HG03066 (cell line): ENCODE measurements at regions not wholly inside any gene's neighbourhood (a gene's known extent, or its start where the extent isn't known, plus 50 kb on each side); places are given as distances from the start of the nearest gene placed in this dataset.

Experiments used
- ATAC-seq: cut with Tn5 transposase; IDR thresholded peaks from one replicate; pipeline ENCODE4 v1.9.1; 2021; ENCODE audit warnings: low read depth; ENCODE audit not compliant: unreplicated experiment

DNA sequence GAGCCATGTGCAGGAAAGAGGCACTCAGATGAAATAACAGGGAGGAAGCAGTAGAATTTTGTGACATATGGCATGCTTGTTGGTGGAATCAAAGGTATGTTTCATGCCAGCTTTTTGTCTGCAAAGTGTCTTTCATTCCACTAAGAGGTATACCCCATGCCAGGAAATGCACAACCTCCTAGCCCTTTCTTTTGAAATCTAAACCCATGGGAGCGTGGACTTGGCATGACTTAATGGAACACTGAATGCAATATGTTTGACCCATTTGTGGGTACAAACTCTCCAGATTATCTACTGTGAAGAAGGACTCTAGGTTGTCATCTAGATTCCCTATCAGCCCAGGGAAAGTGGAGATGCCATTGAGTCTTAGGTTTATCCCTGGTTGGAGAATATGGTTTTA, 338.3 kb upstream of the TEX13C start:
- ATAC-seq = no peak

- no peak for ATAC-seq
Observed at GRCh38 chrX:124984140-124984813, 335.4 kb upstream of the TEX13C start.

- no peak for ATAC-seq
Observed at GRCh38 chrX:124986284-124986683, 333.4 kb upstream of the TEX13C start.

- no peak for ATAC-seq
Observed at GRCh38 chrX:124993735-124994134, 325.9 kb upstream of the TEX13C start.

GRCh38 chrX:124994404-124994803, 325.3 kb upstream of the TEX13C start:
- no peak for ATAC-seq

- no peak for ATAC-seq
Observed at GRCh38 chrX:125003746-125004446, 315.8 kb upstream of the TEX13C start.

- ATAC-seq = no peak
Observed at GRCh38 chrX:125004799-125005198, 314.9 kb upstream of the TEX13C start.

GRCh38 chrX:125005863-125006262, 313.8 kb upstream of the TEX13C start:
- no peak for ATAC-seq

DNA sequence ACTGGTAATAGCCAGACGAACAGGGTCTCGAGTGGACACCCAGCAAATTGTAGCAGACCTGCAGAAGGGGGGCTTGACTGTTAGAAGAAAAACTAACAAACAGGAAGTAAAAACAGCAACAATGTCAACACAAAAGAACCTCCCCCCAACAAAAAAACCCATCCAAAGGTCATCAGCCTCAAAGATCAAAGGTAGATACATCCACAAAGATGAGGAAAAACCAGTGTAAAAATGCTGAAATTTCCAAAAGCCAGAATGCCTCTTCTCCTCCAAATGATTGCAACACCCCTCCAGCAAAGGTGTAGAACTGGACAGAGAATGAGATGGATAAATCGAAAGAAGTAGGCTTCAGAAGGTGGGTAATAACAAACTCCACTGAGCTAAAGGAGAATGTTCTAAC, 313.0 kb upstream of the TEX13C start:
- ATAC-seq = no peak

DNA sequence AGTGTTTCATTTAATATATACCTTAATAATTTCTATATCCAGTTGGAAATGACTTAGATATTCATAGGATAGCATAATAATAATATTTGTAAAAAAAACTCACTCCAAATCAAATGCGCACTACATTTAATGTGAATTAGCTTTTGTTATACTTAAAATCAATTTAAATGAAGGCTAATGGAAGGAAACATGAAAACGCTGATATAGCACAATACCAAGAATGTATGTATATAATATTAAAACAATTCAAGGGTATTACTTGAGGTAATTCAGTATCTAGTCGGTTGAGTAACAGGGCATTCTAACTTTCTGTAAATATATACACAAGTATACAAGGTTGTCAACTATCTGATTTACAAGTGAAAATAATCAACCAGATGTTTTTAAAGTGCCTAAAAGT, 307.1 kb upstream of the TEX13C start:
- ATAC-seq = no peak

GRCh38 chrX:125029131-125029530, 290.5 kb upstream of the TEX13C start:
- no peak for ATAC-seq
